Ammon's horn (tissue), 1 donor: ENCODE measurements at regions not wholly inside any gene's neighbourhood (a gene's known extent, or its start where the extent isn't known, plus 50 kb on each side); places are given as distances from the start of the nearest gene placed in this dataset.
"Not testable (repeated sequence)": the region's sequence is repeated elsewhere in the genome, so short reads cannot be mapped to it uniquely, and the experiment has no call there.

Experiments
- DNase-seq: peaks from one replicate; pipeline ENCODE4 v3.0.0-alpha.2; 2016; ENCODE audit warnings: low spot score

- not testable (repeated sequence) for DNase-seq
Measured at GRCh38 chrX:85529141-85529540, 149.7 kb upstream of the POF1B start.

GRCh38 chrX:85517994-85518718 lies 138.7 kb upstream of the POF1B start:
- no peak for DNase-seq

GRCh38 chrX:85516131-85516530 lies 136.7 kb upstream of the POF1B start:
- no peak for DNase-seq

GRCh38 chrX:85506871-85507270 lies 127.4 kb upstream of the POF1B start:
- no peak for DNase-seq

GRCh38 chrX:85505801-85506200 lies 126.3 kb upstream of the POF1B start:
- no peak for DNase-seq

- DNase-seq: no peak
Measured at GRCh38 chrX:85504381-85504780, 124.9 kb upstream of the POF1B start.

- no peak for DNase-seq
Measured at GRCh38 chrX:85503258-85504158, 124.0 kb upstream of the POF1B start.

- DNase-seq: no peak
Measured at GRCh38 chrX:85501349-85501748, 121.9 kb upstream of the POF1B start.

- no peak for DNase-seq
Measured at GRCh38 chrX:85499400-85499799, 119.9 kb upstream of the POF1B start.

GRCh38 chrX:85493821-85494220 lies 114.4 kb upstream of the POF1B start:
- no peak for DNase-seq

GRCh38 chrX:85454295-85454694 lies 74.8 kb upstream of the POF1B start:
- no peak for DNase-seq

GRCh38 chrX:85444613-85445012 lies 65.1 kb upstream of the POF1B start:
- no peak for DNase-seq
